ENCODE measurements at regions not wholly inside any gene's neighbourhood (a gene's known extent, or its start where the extent isn't known, plus 50 kb on each side); places are given as distances from the start of the nearest gene placed in this dataset.

DNA sequence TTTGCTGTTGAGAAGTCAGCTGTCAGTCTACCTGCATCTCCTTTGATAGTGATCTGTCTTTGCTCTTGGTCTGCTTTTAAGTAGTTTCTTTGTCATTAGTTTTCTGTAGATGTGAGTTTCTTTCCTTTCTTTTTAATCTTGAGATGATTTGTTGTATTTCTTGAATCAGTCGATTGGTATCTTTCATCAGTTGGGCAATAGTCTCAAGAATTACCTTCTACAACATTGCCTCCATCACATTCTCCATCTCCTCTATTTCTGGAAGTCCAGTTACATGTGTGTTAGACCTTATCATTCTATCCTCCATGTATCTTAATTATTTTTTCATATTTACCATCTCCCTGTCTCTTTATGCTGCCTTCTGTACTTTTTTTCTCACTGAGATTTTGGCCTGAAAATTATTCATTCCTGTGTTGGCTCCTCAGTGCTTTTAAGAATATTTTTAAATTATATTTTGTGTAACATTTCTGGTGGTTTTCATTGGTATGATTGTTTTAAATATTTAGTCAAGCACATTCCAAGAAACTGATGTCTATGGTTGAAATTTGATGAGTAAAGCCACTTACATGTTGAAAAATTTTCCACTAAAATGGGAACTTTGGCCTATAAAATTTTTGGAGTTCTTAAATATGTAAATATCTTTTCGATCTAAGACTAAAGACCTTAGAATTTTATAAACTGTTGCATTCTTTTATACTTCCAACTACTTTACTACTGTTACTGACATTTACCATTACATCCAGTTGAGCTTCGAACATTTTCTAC is 239.5 kb upstream of the MGAT5 start:
- no peak overlapping the region for H3K27ac ChIP-seq (replicated peaks in 1 of 4)
- H3K4me1 ChIP-seq: no peaks in the 10 kb centered on the region
- H3K27me3 ChIP-seq: no peaks in the 10 kb centered on the region
- no peaks in the 10 kb centered on the region for H3K9me3 ChIP-seq
- no peak overlapping the region for H3K4me3 ChIP-seq
- TF ChIP-seq EP300 (IDR thresholded peaks at IDR 0.05) (no peak), POLR2A (IDR thresholded peaks at IDR 0.05; ENCODE audit: low read depth) (no peak), POLR2AphosphoS5 (IDR thresholded peaks at IDR 0.05) (no peak)
- TF ChIP-seq, protein P1, sequence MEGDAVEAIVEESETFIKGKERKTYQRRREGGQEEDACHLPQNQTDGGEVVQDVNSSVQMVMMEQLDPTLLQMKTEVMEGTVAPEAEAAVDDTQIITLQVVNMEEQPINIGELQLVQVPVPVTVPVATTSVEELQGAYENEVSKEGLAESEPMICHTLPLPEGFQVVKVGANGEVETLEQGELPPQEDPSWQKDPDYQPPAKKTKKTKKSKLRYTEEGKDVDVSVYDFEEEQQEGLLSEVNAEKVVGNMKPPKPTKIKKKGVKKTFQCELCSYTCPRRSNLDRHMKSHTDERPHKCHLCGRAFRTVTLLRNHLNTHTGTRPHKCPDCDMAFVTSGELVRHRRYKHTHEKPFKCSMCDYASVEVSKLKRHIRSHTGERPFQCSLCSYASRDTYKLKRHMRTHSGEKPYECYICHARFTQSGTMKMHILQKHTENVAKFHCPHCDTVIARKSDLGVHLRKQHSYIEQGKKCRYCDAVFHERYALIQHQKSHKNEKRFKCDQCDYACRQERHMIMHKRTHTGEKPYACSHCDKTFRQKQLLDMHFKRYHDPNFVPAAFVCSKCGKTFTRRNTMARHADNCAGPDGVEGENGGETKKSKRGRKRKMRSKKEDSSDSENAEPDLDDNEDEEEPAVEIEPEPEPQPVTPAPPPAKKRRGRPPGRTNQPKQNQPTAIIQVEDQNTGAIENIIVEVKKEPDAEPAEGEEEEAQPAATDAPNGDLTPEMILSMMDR (IDR thresholded peaks at IDR 0.05): no peak
- H3K36me3 ChIP-seq: no peaks in the 10 kb centered on the region
- intact Hi-C loops (cut with DNase I): no loop called here
- no peak for DNase-seq (ENCODE audit: extremely low spot score)
- 81% methylated on average over 3 of the region's 3 CpGs for WGBS

DNA sequence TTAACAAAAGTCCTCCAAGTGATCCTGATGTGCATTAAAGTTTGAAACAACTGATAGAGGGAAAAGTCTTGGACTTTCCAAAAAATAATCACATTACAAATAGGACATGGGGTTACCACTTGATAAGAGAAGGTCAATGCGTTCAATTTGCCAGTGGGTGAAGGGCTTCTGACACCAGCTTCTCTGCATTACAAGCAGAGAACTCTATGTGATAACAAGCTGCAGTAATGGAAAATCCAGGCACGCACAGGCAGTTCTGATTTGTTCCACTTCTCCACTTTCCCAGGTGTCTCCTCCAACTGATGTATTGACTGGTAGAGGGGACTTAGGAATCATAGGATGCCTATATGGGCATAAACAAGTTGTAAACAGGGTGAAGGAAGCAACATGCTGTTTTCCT is 234.0 kb upstream of the MGAT5 start:
- Histone ChIP-seq H3K27me3 (no peaks in the 10 kb centered on the region), H3K9me3 (no peaks in the 10 kb centered on the region), H3K36me3 (no peaks in the 10 kb centered on the region), H3K27ac (replicated peaks in 1 of 4) (no peak overlapping the region), H3K4me1 (no peaks in the 10 kb centered on the region), H3K4me3 (no peak overlapping the region)
- WGBS: 79% methylated on average over 2 of the region's 2 CpGs
- DNase-seq (ENCODE audit: extremely low spot score): peak; percentile 64
- TF ChIP-seq EP300 (IDR thresholded peaks at IDR 0.05) (no peak), POLR2AphosphoS5 (IDR thresholded peaks at IDR 0.05) (no peak), POLR2A (IDR thresholded peaks at IDR 0.05; ENCODE audit: low read depth) (no peak)
- TF ChIP-seq, protein P1 (IDR thresholded peaks at IDR 0.05): no peak
- intact Hi-C loops (cut with DNase I): no loop called here

DNA sequence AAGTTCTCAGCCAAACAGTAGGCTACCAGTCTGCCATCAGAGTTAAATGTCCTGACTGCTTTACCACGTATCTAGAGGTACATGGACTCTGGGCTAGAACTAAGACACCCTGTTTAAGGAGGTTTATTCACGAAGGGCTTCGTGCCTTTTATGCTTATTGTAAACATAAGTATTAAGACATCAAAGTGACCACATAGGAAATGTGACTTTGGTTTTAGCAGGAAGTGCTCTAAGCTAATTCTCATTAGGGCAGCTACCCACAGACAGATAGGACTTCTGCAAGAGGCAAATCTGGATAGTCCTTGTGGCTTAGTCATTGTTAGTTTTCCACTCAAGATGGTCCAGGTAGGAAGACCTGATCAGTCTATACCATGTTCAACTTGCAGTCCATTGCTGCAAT is 233.3 kb upstream of the MGAT5 start:
- TF ChIP-seq POLR2A (IDR thresholded peaks at IDR 0.05; ENCODE audit: low read depth) (no peak), POLR2AphosphoS5 (IDR thresholded peaks at IDR 0.05) (no peak), EP300 (IDR thresholded peaks at IDR 0.05) (no peak)
- TF ChIP-seq, protein P1 (IDR thresholded peaks at IDR 0.05): no peak
- H3K4me3 ChIP-seq: no peak overlapping the region
- WGBS: 81% methylated on average over 3 of the region's 3 CpGs
- DNase-seq (ENCODE audit: extremely low spot score): peak; percentile 60
- H3K4me1 ChIP-seq: no peaks in the 10 kb centered on the region
- H3K9me3 ChIP-seq: no peaks in the 10 kb centered on the region
- intact Hi-C loops (cut with DNase I): no loop called here
- H3K27ac ChIP-seq (replicated peaks in 1 of 4): no peak overlapping the region
- no peaks in the 10 kb centered on the region for H3K36me3 ChIP-seq
- H3K27me3 ChIP-seq: no peaks in the 10 kb centered on the region

DNA sequence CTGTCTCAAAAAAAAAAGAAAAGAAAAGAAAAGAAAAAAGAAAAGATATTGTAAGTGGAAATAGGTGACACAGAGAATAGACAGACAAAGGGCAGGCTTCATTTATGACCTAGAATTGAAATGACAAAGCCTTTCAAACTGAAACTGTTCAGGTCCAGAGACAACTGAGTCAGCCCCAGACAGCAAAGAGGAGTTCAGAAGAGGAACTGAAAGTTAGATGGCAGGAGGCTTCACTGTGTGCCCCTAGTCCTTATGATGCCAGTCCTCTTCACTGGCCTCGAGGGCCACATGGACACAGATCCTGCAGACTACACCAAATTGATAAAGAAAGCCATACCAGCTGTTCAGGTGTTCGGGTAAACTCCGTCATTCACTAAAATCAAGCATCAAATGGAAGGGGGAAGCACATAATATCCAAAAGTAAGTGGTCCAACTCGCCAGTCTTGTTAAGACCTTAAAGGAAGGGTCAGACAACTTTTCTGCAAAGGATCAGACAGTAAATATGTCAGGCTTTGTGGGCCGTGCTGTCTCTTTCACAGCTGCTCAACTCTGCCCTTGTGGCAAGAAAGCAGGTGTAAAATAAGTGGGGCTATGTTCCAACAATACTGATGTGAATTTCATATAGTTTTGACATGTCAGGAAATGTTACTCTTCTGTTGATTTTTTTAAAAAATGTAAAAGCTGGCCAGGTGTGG is 231.9 kb upstream of the MGAT5 start:
- Histone ChIP-seq H3K27ac (replicated peaks in 1 of 4) (no peak overlapping the region), H3K4me1 (no peaks in the 10 kb centered on the region), H3K36me3 (no peaks in the 10 kb centered on the region), H3K4me3 (no peak overlapping the region), H3K9me3 (no peaks in the 10 kb centered on the region), H3K27me3 (peaks cover 0 to 6% (median 0%) of the 10 kb centered on the region in 4 donors)
- 80% methylated on average over 5 of the region's 5 CpGs for WGBS
- peak; percentile 17 for DNase-seq (ENCODE audit: extremely low spot score)
- intact Hi-C loops (cut with DNase I): no loop called here
- TF ChIP-seq POLR2A (IDR thresholded peaks at IDR 0.05; ENCODE audit: low read depth) (no peak), POLR2AphosphoS5 (IDR thresholded peaks at IDR 0.05) (no peak), EP300 (IDR thresholded peaks at IDR 0.05) (no peak)
- TF ChIP-seq, protein P1 (IDR thresholded peaks at IDR 0.05): no peak

Data from esophagus muscularis mucosa (tissue), 4 donors.